HCT116 (cell line): ENCODE measurements at regions not wholly inside any gene's neighbourhood (a gene's known extent, or its start where the extent isn't known, plus 50 kb on each side); places are given as distances from the start of the nearest gene placed in this dataset.

ENCODE experiments used
- ATAC-seq: fragments of 200-7000 bp; cut with Tn5 transposase; 2 replicates; pipeline ENCODE4 v1.9.1; 2020; ENCODE audit warnings: mild to moderate bottlenecking, moderate library complexity
- BruUV-seq: library from RNA; stranded (reverse); fragments of 400-500 nt; replicated peaks from 2 replicates; lab custom pipeline; 2021; lab: Mats Ljungman, UMichigan
- CTCF ChIA-PET: fragments of 300-600 bp; sonication (Branson Sonifier 250); formaldehyde crosslinking; loops from one replicate; lab custom pipeline; 2021; ENCODE audit warnings: antibody characterized with exemption; lab: Charles Lee
- POLR2A ChIA-PET: fragments of 300-600, 350-600 bp; sonication (Branson Sonifier 250); formaldehyde crosslinking; loops from one replicate; lab custom pipeline; 2021; ENCODE audit warnings: antibody characterized with exemption; lab: Charles Lee
- RAD21 ChIA-PET, 2 experiments: fragments of 300-600 bp; sonication (Branson Sonifier 250); formaldehyde crosslinking; loops; one replicate each; lab custom pipeline; 2023; ENCODE audit warnings: low total read pairs in 2 of 2; ENCODE audit not compliant: uncharacterized antibody in 2 of 2, unreplicated experiment in 2 of 2, low non-redundant PET in 1 of 2; lab: Charles Lee
- DNase-seq: peaks from one replicate; pipeline ENCODE4 v3.0.0-alpha.2; 2010; ENCODE audit warnings: low read depth, low spot score
- H2AFZ ChIP-seq: fragments of 200-600 bp; shearing (Covaris generic), sonication (generic); 2 replicates; pipeline ENCODE4 v1.6.1; 2017; ENCODE audit warnings: low read depth, mixed run types, mixed read lengths, antibody characterized with exemption, low read length; ENCODE audit not compliant: poor library complexity, severe bottlenecking
- H3K27ac ChIP-seq: 2 replicates; pipeline ENCODE4 v1.5.1; 2012; ENCODE audit warnings: low read depth, low read length
- H3K27me3 ChIP-seq: fragments of 200-600 bp; sonication (generic); 2 replicates; pipeline ENCODE4 v1.6.1; 2016; ENCODE audit warnings: mixed run types, low read length, mixed read lengths; ENCODE audit not compliant: insufficient read depth
- H3K36me3 ChIP-seq, 2 experiments: fragments of 200-500 bp in 1 of 2; fragments of 200-600 bp in 1 of 2; sonication (Bioruptor generic) in 1 of 2; sonication (generic) in 1 of 2; 2 replicates each; pipeline versions ENCODE4 v1.5.1 to v1.6.1; 2014 to 2016; ENCODE audit warnings: low read length in 2 of 2, inconsistent platforms in 1 of 2, mixed read lengths in 1 of 2, mixed run types in 1 of 2; ENCODE audit not compliant: insufficient read depth in 2 of 2, control insufficient read depth in 1 of 2
- H3K4me1 ChIP-seq, 2 experiments: fragments of 200-600 bp in 1 of 2; sonication (generic) in 1 of 2; 2 replicates each; pipeline versions ENCODE4 v1.5.1 to v1.6.1; 2012 to 2017; ENCODE audit warnings: low read length in 2 of 2, inconsistent platforms in 1 of 2, mild to moderate bottlenecking in 1 of 2, mixed read lengths in 1 of 2, mixed run types in 1 of 2, moderate library complexity in 1 of 2; ENCODE audit not compliant: insufficient read depth in 2 of 2, control insufficient read depth in 1 of 2
- H3K4me2 ChIP-seq: fragments of 200-600 bp; sonication (generic); 2 replicates; pipeline ENCODE4 v1.6.1; 2017; ENCODE audit warnings: mixed run types, low read length, mixed read lengths
- H3K4me3 ChIP-seq, 2 experiments: fragments of 200-600 bp in 1 of 2; sonication (generic) in 1 of 2; replicated peaks in 1 of 2; 2 replicates each; pipeline ENCODE4 v1.5.1; 2011 to 2016; ENCODE audit warnings: low read length in 2 of 2, control low read depth in 1 of 2, low read depth in 1 of 2, mild to moderate bottlenecking in 1 of 2, mixed read lengths in 1 of 2, mixed run types in 1 of 2
- H3K79me2 ChIP-seq: fragments of 200-600 bp; sonication (generic); 2 replicates; pipeline ENCODE4 v1.6.1; 2017; ENCODE audit warnings: mild to moderate bottlenecking, mixed run types, low read length, moderate library complexity, mixed read lengths; ENCODE audit not compliant: insufficient read depth
- H3K9ac ChIP-seq: fragments of 200-600 bp; sonication (generic); 2 replicates; pipeline ENCODE4 v1.6.1; 2016; ENCODE audit warnings: low read length, mixed read lengths
- H3K9me2 ChIP-seq: fragments of 200-600 bp; sonication (generic), shearing (Covaris generic); 2 replicates; pipeline ENCODE4 v1.6.1; 2017; ENCODE audit warnings: mixed run types, mild to moderate bottlenecking, moderate library complexity; ENCODE audit not compliant: insufficient read depth
- H3K9me3 ChIP-seq, 2 experiments: fragments of 200-500 bp in 1 of 2; fragments of 200-600 bp in 1 of 2; sonication (Bioruptor generic) in 1 of 2; sonication (generic) in 1 of 2; 2 replicates each; pipeline ENCODE4 v1.6.1; 2014 to 2017; ENCODE audit warnings: low read length in 2 of 2, mixed read lengths in 2 of 2, inconsistent platforms in 1 of 2, low read depth in 1 of 2, mild to moderate bottlenecking in 1 of 2, mixed run types in 1 of 2, moderate library complexity in 1 of 2; ENCODE audit not compliant: control insufficient read depth in 1 of 2, insufficient read depth in 1 of 2
- H4K20me1 ChIP-seq: fragments of 200-600 bp; sonication (generic), shearing (Covaris generic); 2 replicates; pipeline ENCODE4 v1.6.1; 2017; ENCODE audit warnings: mixed run types, mild to moderate bottlenecking, moderate library complexity; ENCODE audit not compliant: insufficient read depth
- CEBPB ChIP-seq: IDR thresholded peaks from 2 replicates; pipeline ENCODE4 v1.6.1; 2012; ENCODE audit warnings: low read depth
- CTCF ChIP-seq, 3 experiments: fragments of 200-600 bp in 1 of 3; sonication (generic) in 1 of 3; IDR thresholded peaks in 2 of 3; conservative IDR thresholded peaks in 1 of 3; 2 replicates each; pipeline ENCODE4 v1.5.1; 2012 to 2017; ENCODE audit warnings: low read depth in 2 of 3, low read length in 2 of 3, antibody characterized with exemption in 1 of 3, borderline replicate concordance in 1 of 3, control low read depth in 1 of 3, mild to moderate bottlenecking in 1 of 3, mixed read lengths in 1 of 3, mixed run types in 1 of 3, moderate library complexity in 1 of 3; ENCODE audit not compliant: insufficient read depth in 1 of 3
- ELF1 ChIP-seq: IDR thresholded peaks from 2 replicates; pipeline ENCODE4 v1.6.1; 2012; ENCODE audit warnings: low read depth, borderline replicate concordance
- EZH2phosphoT487 ChIP-seq: fragments of 200-600 bp; IDR thresholded peaks from 2 replicates; pipeline ENCODE4 v1.6.1; 2018; ENCODE audit warnings: antibody characterized with exemption, borderline replicate concordance
- JUND ChIP-seq: IDR thresholded peaks from 2 replicates; pipeline ENCODE4 v1.6.1; 2012
- RAD21 ChIP-seq: IDR thresholded peaks from 2 replicates; pipeline ENCODE4 v1.6.1; 2012; ENCODE audit warnings: low read depth, mild to moderate bottlenecking
- REST ChIP-seq: IDR thresholded peaks from 2 replicates; pipeline ENCODE4 v1.6.1; 2012; ENCODE audit warnings: low read depth
- SP1 ChIP-seq: IDR thresholded peaks from 2 replicates; pipeline ENCODE4 v1.6.1; 2012; ENCODE audit warnings: low read depth
- ZFX ChIP-seq: fragments of 450-650 bp; IDR thresholded peaks from 2 replicates; pipeline ENCODE4 v1.6.1; 2017
- ZNF274 ChIP-seq: fragments of 200-500 bp; sonication (Bioruptor generic); IDR thresholded peaks from 2 replicates; pipeline ENCODE4 v1.6.1; 2014; ENCODE audit warnings: mild to moderate bottlenecking, low read depth, low read length, inconsistent platforms
- intact Hi-C: fragments of 100-400 bp; cut with micrococcal nuclease; formaldehyde crosslinking; loops from 2 replicates; pipeline ENCODE4 v1.10.0; 2022

GRCh38 chr2:46241344-46241743 is 55.9 kb upstream of the EPAS1 start:
- DNase-seq = no peak
- Histone ChIP-seq H3K4me3 (no peak overlapping the region), H3K27ac (no peak overlapping the region), H3K36me3 (no peaks in the 10 kb centered on the region), H3K27me3 (no peaks in the 10 kb centered on the region), H3K4me1 (peaks cover 0 to 5% of the 10 kb centered on the region in 2 experiments; a peak in 1 of 4 replicates), H3K4me2 (no peak overlapping the region), H3K9me3 (no peaks in the 10 kb centered on the region), H3K9ac (no peak overlapping the region), H4K20me1 (no peaks in the 10 kb centered on the region), H3K9me2 (no peaks in the 10 kb centered on the region), H3K79me2 (no peaks in the 10 kb centered on the region), H2AFZ (no peak overlapping the region)
- TF ChIP-seq SP1 = no peak
- no peak for TF ChIP-seq ZFX
- no peak for TF ChIP-seq CTCF (IDR thresholded peaks at IDR 0.05 in 2 of 3, conservative IDR thresholded peaks at IDR 0.05 in 1 of 3; ENCODE audit: borderline replicate concordance in 1 of 3, insufficient read depth in 1 of 3, low read depth in 2 of 3, low read length in 2 of 3)
- TF ChIP-seq ZNF274 = no peak
- TF ChIP-seq RAD21 = no peak
- TF ChIP-seq JUND = no peak
- no peak for TF ChIP-seq EZH2phosphoT487
- TF ChIP-seq ELF1 = no peak
- TF ChIP-seq CEBPB = no peak
- TF ChIP-seq REST = no peak
- ChIA-PET POLR2A (no interaction called here), RAD21 (no interaction called here), CTCF (no interaction called here)
- intact Hi-C loops = no loop called here
- ATAC-seq = no peak
- no TSS peak for BruUV-seq
